OCI-LY1 (cell line): ENCODE measurements at regions not wholly inside any gene's neighbourhood (a gene's known extent, or its start where the extent isn't known, plus 50 kb on each side); places are given as distances from the start of the nearest gene placed in this dataset.
"Not testable (repeated sequence)": the region's sequence is repeated elsewhere in the genome, so short reads cannot be mapped to it uniquely, and the experiment has no call there.

Source experiments
- H2AFZ ChIP-seq: fragments of 200-600 bp; sonication (generic), shearing (Covaris generic); 2 replicates; pipeline ENCODE4 v1.6.0; 2014; ENCODE audit warnings: antibody characterized with exemption, mild to moderate bottlenecking, low read length
- H3F3A ChIP-seq: fragments of 200-600 bp; sonication (generic), shearing (Covaris generic); 2 replicates; pipeline ENCODE4 v1.6.0; 2014; ENCODE audit warnings: mild to moderate bottlenecking, antibody characterized with exemption, low read length, moderate library complexity; ENCODE audit not compliant: insufficient read depth
- H3K27ac ChIP-seq: fragments of 200-600 bp; sonication (generic); 2 replicates; pipeline ENCODE4 v1.5.1; 2014; ENCODE audit warnings: low read length, mixed run types, mild to moderate bottlenecking, low read depth; ENCODE audit not compliant: poor library complexity, severe bottlenecking
- H3K27me3 ChIP-seq: fragments of 200-600 bp; sonication (generic); 2 replicates; pipeline ENCODE4 v1.6.0; 2014; ENCODE audit warnings: antibody characterized with exemption, mild to moderate bottlenecking, low read length, moderate library complexity; ENCODE audit not compliant: insufficient read depth
- H3K36me3 ChIP-seq: fragments of 200-600 bp; sonication (generic); 2 replicates; pipeline ENCODE4 v1.6.1; 2014; ENCODE audit warnings: mild to moderate bottlenecking, antibody characterized with exemption, low read length, moderate library complexity, mixed read lengths; ENCODE audit not compliant: insufficient read depth
- H3K4me1 ChIP-seq: fragments of 200-600 bp; sonication (generic); 2 replicates; pipeline ENCODE4 v1.5.1; 2014; ENCODE audit warnings: mild to moderate bottlenecking, low read length, moderate library complexity; ENCODE audit not compliant: insufficient read depth, severe bottlenecking
- H3K4me2 ChIP-seq: fragments of 200-600 bp; sonication (generic), shearing (Covaris generic); 2 replicates; pipeline ENCODE4 v1.6.1; 2014; ENCODE audit warnings: low read length
- H3K4me3 ChIP-seq: fragments of 200-600 bp; sonication (generic); 2 replicates; pipeline ENCODE4 v1.5.1; 2014; ENCODE audit warnings: low read length, low read depth, mild to moderate bottlenecking, mixed read lengths; ENCODE audit not compliant: poor library complexity, severe bottlenecking
- H3K79me2 ChIP-seq: fragments of 200-600 bp; shearing (Covaris generic); 2 replicates; pipeline ENCODE4 v1.6.1; 2016; ENCODE audit warnings: mixed run types, low read length, mixed read lengths; ENCODE audit not compliant: insufficient read depth
- H3K9ac ChIP-seq: fragments of 200-600 bp; sonication (generic), shearing (Covaris generic); 2 replicates; pipeline ENCODE4 v1.6.1; 2014; ENCODE audit warnings: mild to moderate bottlenecking, low read length, mixed read lengths
- H3K9me2 ChIP-seq: fragments of 200-600 bp; sonication (generic), shearing (Covaris generic); 2 replicates; pipeline ENCODE4 v1.6.1; 2014; ENCODE audit warnings: low read depth, mild to moderate bottlenecking, low read length, mixed read lengths
- H3K9me3 ChIP-seq: fragments of 200-600 bp; shearing (Covaris generic); 2 replicates; pipeline ENCODE4 v1.6.1; 2014; ENCODE audit warnings: low read length, mixed read lengths
- H4K20me1 ChIP-seq: fragments of 200-600 bp; sonication (generic), shearing (Covaris generic); 2 replicates; pipeline ENCODE4 v1.6.0; 2016; ENCODE audit warnings: mild to moderate bottlenecking, low read length; ENCODE audit not compliant: insufficient read depth
- CTCF ChIP-seq: fragments of 200-600 bp; sonication (generic), shearing (Covaris generic); IDR thresholded peaks from 2 replicates; pipeline ENCODE4 v1.5.1; 2017; ENCODE audit warnings: mild to moderate bottlenecking, antibody characterized with exemption, low read length, moderate library complexity, mixed read lengths
- EZH2 ChIP-seq: fragments of 200-600 bp; sonication (generic), shearing (Covaris generic); IDR thresholded peaks from 2 replicates; pipeline ENCODE4 v1.8.0; 2017; ENCODE audit warnings: borderline replicate concordance, mixed run types, mild to moderate bottlenecking, antibody characterized with exemption, low read length, moderate library complexity, mixed read lengths

DNA sequence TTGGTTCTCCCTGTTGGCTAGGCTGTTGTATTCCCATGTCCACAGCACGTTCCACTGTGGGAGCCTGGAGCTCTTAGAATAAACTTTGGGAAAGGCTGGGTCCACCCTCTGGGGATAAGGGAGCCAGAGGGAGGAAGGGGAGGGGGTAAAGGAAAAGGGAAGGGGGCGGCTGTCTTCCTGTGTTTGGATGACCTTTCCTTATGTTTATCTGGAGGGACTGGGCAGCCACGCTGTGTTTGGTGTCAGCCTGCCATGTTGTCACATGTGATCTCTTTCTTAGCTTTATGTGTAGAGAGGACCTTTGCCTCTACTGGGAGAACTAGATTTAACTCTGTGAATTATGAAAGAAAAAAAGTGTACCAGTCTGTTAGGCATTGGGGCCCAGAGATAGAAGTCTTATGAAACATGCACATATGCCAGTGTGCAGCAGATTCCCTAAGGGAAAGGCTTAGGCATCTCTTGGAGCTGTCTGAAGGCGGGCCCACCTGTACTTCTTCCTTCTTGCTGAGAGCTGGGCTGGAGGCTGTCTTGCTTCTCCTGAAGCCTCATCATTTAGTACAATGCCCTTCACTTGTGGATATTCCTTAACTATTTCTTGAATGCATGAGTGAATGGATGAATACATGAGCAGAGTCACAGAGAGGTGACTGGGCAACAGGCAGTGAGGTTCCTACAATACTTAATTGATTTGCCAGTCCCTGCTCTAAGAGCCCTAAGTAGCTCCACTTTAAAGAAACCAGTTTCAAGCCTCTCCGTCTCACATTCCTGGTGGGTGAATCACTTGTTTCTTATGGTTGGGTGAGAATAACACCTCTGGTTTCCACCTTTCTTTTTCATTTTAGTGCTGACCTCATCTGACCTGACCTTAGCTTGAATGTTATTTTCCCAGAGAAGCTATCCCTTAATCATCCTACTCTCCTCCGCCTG is 62.5 kb upstream of the ARHGAP29 start:
- Histone ChIP-seq H3F3A (no peaks in the 10 kb centered on the region), H4K20me1 (no peaks in the 10 kb centered on the region), H3K4me1 (no peaks in the 10 kb centered on the region), H3K27me3 (no peaks in the 10 kb centered on the region), H3K27ac (no peak overlapping the region), H3K4me3 (no peak overlapping the region), H3K79me2 (no peaks in the 10 kb centered on the region), H3K9me2 (no peaks in the 10 kb centered on the region), H3K9me3 (no peaks in the 10 kb centered on the region), H3K4me2 (no peak overlapping the region), H3K9ac (no peak overlapping the region), H3K36me3 (no peaks in the 10 kb centered on the region), H2AFZ (no peak overlapping the region)
- no peak for TF ChIP-seq EZH2
- TF ChIP-seq CTCF = no peak

DNA sequence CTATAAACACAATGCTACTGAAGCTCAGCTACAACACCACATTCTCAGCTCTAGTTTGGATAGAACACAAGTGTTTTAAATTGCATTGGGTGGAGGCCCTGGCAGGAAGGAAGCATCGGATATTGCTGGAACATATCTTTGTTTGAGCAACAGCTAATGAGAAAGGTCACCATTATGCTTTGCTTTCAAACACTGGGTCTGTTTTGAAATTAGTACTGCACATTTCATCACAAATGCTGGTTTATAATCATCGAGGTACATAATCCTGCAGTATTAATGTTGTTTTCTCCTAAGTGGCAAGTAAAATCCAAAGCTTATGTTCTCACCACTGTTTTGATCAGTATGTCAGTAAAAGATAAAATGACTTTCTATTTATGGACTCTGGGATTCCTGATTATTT is 61.5 kb upstream of the ARHGAP29 start:
- Histone ChIP-seq H3K9me3 (no peaks in the 10 kb centered on the region), H3F3A (no peaks in the 10 kb centered on the region), H3K4me2 (no peak overlapping the region), H3K27me3 (no peaks in the 10 kb centered on the region), H3K9me2 (no peaks in the 10 kb centered on the region), H3K4me3 (no peak overlapping the region), H3K36me3 (no peaks in the 10 kb centered on the region), H3K9ac (no peak overlapping the region), H2AFZ (no peak overlapping the region), H3K4me1 (no peaks in the 10 kb centered on the region), H4K20me1 (no peaks in the 10 kb centered on the region), H3K79me2 (no peaks in the 10 kb centered on the region), H3K27ac (no peak overlapping the region)
- no peak for TF ChIP-seq CTCF
- TF ChIP-seq EZH2 = no peak

DNA sequence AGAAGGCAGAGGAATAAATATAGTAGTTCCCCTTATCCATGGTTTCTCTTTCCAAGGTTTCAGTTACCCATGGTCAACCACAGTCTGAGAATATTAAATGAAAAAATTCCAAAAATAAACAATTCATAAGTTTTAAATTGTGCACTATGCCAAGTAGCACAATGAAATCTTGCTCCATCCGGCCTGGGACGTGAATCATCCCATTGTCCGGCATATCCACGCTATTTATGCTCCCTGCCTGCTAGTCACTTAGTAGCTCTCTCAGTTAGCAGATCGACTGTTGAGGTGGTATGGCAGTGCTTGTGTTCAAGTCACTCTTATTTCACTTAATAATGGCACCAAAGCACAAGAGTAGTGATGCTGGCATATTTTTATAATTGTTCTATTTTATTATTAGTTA is 58.6 kb upstream of the ARHGAP29 start:
- Histone ChIP-seq H3K9me3 (no peaks in the 10 kb centered on the region), H3K4me1 (no peaks in the 10 kb centered on the region), H3K27ac (no peak overlapping the region), H3K4me3 (no peak overlapping the region), H3K9ac (no peak overlapping the region), H3K36me3 (no peaks in the 10 kb centered on the region), H3F3A (no peaks in the 10 kb centered on the region), H2AFZ (no peak overlapping the region), H3K4me2 (no peak overlapping the region), H3K9me2 (no peaks in the 10 kb centered on the region), H3K27me3 (no peaks in the 10 kb centered on the region), H4K20me1 (no peaks in the 10 kb centered on the region), H3K79me2 (no peaks in the 10 kb centered on the region)
- TF ChIP-seq EZH2 = no peak
- no peak for TF ChIP-seq CTCF

GRCh38 chr1:94292978-94293377 is 55.6 kb upstream of the ARHGAP29 start:
- not testable (repeated sequence) for H2AFZ ChIP-seq, H3K27me3 ChIP-seq, H3K79me2 ChIP-seq, H3F3A ChIP-seq, H3K9me3 ChIP-seq, H4K20me1 ChIP-seq, H3K4me3 ChIP-seq, H3K9me2 ChIP-seq, H3K4me2 ChIP-seq, H3K9ac ChIP-seq, H3K4me1 ChIP-seq, H3K27ac ChIP-seq, H3K36me3 ChIP-seq

DNA sequence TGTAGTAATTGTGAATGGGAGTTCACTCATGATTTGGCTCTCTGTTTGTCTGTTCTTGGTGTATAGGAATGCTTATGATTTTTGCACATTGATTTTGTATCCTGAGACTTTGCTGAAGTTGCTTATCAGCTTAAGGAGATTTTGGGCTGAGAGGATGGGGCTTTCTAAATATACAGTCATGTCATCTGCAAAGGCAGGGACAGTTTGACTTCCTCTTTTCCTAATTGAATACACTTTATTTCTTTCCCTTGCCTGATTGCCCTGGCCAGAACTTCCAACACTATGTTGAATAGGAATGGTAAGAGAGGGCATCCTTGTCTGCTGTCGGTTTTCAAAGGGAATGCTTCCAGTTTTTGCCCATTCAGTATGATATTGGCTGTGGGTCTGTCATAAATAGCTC is 51.9 kb upstream of the ARHGAP29 start:
- not testable (repeated sequence) for H3K9me2 ChIP-seq, H3K4me1 ChIP-seq, H3F3A ChIP-seq, H3K9me3 ChIP-seq, H3K27ac ChIP-seq, H2AFZ ChIP-seq, H3K4me3 ChIP-seq, H3K9ac ChIP-seq, H3K4me2 ChIP-seq, H4K20me1 ChIP-seq, H3K79me2 ChIP-seq, H3K36me3 ChIP-seq, H3K27me3 ChIP-seq
